ENCODE measurements at regions not wholly inside any gene's neighbourhood (a gene's known extent, or its start where the extent isn't known, plus 50 kb on each side); places are given as distances from the start of the nearest gene placed in this dataset.

DNA sequence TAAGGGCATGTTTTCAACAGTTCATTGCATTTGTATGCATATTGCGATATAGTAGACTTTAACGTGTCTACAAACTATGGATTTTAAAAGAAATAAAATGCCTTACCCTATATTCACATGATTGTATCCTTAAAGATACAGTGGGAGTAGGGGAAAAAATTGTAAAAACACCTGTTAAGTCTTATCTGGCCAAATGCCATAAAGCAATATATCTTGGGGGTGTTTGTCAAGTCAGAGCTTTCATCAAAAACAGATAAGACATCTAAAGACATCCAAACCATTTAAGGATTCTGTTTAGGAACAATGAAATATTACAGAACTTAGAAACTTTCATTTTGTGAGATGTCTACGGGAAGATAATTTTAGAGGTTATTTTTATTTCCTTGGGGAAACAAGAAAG is 152.3 kb downstream of the AASDH start:
- Histone ChIP-seq H3K36me3 (no peaks in the 10 kb centered on the region), H3K4me1 (ENCODE audit: insufficient read depth) (no peaks in the 10 kb centered on the region), H3K27ac (no peak overlapping the region), H3K27me3 (no peaks in the 10 kb centered on the region), H3K4me3 (no peak overlapping the region), H3K9me3 (no peaks in the 10 kb centered on the region)
- 69 to 77% (median 69%) methylated on average over 3 of the region's 3 CpGs for WGBS, 3 donors
- intact Hi-C loops (cut with DNase I): no loop called here
- TF ChIP-seq EP300 (IDR thresholded peaks at IDR 0.05) (no peak), POLR2A (IDR thresholded peaks at IDR 0.05) (no peak)
- TF ChIP-seq, protein P1, sequence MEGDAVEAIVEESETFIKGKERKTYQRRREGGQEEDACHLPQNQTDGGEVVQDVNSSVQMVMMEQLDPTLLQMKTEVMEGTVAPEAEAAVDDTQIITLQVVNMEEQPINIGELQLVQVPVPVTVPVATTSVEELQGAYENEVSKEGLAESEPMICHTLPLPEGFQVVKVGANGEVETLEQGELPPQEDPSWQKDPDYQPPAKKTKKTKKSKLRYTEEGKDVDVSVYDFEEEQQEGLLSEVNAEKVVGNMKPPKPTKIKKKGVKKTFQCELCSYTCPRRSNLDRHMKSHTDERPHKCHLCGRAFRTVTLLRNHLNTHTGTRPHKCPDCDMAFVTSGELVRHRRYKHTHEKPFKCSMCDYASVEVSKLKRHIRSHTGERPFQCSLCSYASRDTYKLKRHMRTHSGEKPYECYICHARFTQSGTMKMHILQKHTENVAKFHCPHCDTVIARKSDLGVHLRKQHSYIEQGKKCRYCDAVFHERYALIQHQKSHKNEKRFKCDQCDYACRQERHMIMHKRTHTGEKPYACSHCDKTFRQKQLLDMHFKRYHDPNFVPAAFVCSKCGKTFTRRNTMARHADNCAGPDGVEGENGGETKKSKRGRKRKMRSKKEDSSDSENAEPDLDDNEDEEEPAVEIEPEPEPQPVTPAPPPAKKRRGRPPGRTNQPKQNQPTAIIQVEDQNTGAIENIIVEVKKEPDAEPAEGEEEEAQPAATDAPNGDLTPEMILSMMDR (IDR thresholded peaks at IDR 0.05): no peak
- no peak for DNase-seq

DNA sequence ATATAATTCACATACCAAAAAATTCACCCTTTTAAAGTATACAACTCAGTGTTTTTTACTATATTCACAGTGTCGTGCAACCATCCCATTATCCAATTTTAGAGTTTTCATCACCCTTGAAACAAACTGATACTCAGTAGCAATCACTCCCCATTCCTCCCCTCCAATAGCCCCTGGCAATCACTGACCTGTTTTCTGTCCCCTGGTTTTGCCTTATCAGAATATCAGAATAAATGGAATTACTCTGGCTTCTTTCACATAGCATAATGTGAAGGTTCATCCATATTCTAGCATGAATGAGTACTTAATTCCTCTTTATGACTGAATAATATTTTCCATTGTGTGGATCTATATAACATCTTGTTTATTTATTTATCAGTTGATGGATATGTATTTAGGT is 153.2 kb downstream of the AASDH start:
- TF ChIP-seq, protein P1 (IDR thresholded peaks at IDR 0.05): no peak
- TF ChIP-seq EP300 (IDR thresholded peaks at IDR 0.05): no peak
- 92 to 94% (median 93%) methylated on average over 1 of the region's 1 CpG for WGBS, 3 donors
- no peaks in the 10 kb centered on the region for H3K9me3 ChIP-seq
- H3K4me3 ChIP-seq: no peak overlapping the region
- H3K27me3 ChIP-seq: no peaks in the 10 kb centered on the region
- no peak overlapping the region for H3K27ac ChIP-seq
- intact Hi-C loops (cut with DNase I): no loop called here
- no peaks in the 10 kb centered on the region for H3K36me3 ChIP-seq
- H3K4me1 ChIP-seq (ENCODE audit: insufficient read depth): no peaks in the 10 kb centered on the region
- no peak for DNase-seq

DNA sequence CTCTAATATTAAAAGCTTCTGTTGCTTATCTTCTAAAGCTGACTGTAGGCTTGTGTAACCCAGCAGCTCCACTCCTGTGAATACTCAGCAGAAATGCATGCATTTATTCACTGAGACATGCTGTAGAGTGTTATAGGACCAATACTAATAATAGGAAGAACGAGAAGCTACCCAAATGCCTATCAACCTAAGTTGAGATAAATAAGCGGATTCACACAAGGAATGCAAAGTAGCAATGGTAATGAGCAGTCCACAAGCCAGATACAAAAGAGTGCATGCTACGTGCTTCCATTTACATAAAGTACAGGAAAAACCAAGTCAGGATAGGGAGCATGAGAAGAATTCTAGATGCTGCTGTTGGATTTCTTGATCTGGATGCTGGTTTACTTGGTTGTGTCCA is 155.9 kb downstream of the AASDH start:
- no peak overlapping the region for H3K4me3 ChIP-seq
- H3K36me3 ChIP-seq: no peaks in the 10 kb centered on the region
- no peaks in the 10 kb centered on the region for H3K27me3 ChIP-seq
- no peaks in the 10 kb centered on the region for H3K9me3 ChIP-seq
- TF ChIP-seq EP300 (IDR thresholded peaks at IDR 0.05): no peak
- TF ChIP-seq POLR2A (IDR thresholded peaks at IDR 0.05): no peak
- TF ChIP-seq, protein P1 (IDR thresholded peaks at IDR 0.05): no peak
- 78 to 96% (median 95%) methylated on average over 3 of the region's 3 CpGs for WGBS, 3 donors
- DNase-seq: no peak
- no peak overlapping the region for H3K27ac ChIP-seq
- intact Hi-C loops (cut with DNase I): no loop called here
- H3K4me1 ChIP-seq (ENCODE audit: insufficient read depth): no peaks in the 10 kb centered on the region

DNA sequence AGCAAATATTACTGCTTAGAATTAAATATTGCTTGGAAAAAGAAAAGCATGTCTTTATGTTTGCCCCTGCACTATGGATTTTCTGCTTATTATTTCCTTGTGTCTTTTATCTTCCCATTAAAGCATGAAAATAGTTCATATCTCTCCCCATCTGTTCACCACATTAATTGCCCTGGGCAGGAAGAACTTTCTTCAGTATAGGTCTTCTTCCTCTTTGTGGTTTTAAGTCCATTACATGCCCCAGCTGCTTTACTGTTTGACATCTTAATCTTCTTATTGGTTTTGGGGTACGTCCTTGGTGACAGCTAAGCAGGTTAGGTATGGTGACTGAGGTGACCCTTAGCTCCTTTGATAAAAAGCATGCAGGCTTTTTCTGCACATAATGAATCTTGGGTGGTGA is 157.3 kb downstream of the AASDH start:
- intact Hi-C loops (cut with DNase I): no loop called here

More for the DNA sequence above, 157.3 kb downstream of the AASDH start:
- WGBS, 3 donors: 0 to 43% (median 36%) methylated on average over 1 of the region's 1 CpG
- H3K4me1 ChIP-seq (ENCODE audit: insufficient read depth): no peaks in the 10 kb centered on the region
- no peaks in the 10 kb centered on the region for H3K36me3 ChIP-seq
- TF ChIP-seq EP300 (IDR thresholded peaks at IDR 0.05) (no peak), POLR2A (IDR thresholded peaks at IDR 0.05) (no peak)
- TF ChIP-seq, protein P1 (IDR thresholded peaks at IDR 0.05): no peak
- H3K27me3 ChIP-seq: no peaks in the 10 kb centered on the region
- no peak overlapping the region for H3K4me3 ChIP-seq
- H3K27ac ChIP-seq: no peak overlapping the region
- DNase-seq: no peak
- no peaks in the 10 kb centered on the region for H3K9me3 ChIP-seq
